ENCODE measurements at regions not wholly inside any gene's neighbourhood (a gene's known extent, or its start where the extent isn't known, plus 50 kb on each side); places are given as distances from the start of the nearest gene placed in this dataset.

DNA sequence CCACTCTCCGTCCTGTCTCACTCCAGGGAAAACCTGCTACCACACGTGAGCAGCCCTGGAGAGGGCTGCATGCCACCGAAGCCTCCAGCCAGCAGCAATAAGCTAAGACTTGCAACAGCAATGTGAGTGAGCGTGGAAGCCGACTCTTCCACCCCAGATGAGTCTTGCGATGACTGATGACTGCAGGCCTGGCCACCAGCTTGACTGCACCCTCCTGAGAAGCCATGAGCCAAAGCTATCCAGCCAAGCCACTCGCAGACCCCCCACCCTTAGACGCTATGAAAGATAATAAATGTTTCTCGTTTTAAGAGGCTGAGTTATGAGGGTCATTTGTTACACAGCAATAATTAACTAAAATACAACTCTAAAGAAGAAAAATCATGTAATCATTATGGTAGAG, 118.6 kb upstream of the GALNT2 start:
- Mint-ChIP-seq H3K9me3 (no peaks in the 10 kb centered on the region), H3K27ac (no peak overlapping the region), H3K4me1 (no peaks in the 10 kb centered on the region), H3K36me3 (no peaks in the 10 kb centered on the region), H3K27me3 (ENCODE audit: low read depth) (no peaks in the 10 kb centered on the region), H3K4me3 (no peak overlapping the region)
- DNase-seq (ENCODE audit: low spot score), result no peak
- no peak for ATAC-seq
- ChIA-PET POLR2A (no interaction called here), CTCF (interaction anchor here (1.0 to 2.1 kb wide), 2 partner anchors 14 to 25 kb away, joined by 3 to 6 read pairs; no protein-coding TSS in a partner anchor)
- TF ChIP-seq ATF1 (CRISPR knock-in tag; IDR thresholded peaks at IDR 0.05) (no peak), ZNF423 (CRISPR knock-in tag; IDR thresholded peaks at IDR 0.05) (no peak), CREB1 (CRISPR knock-in tag; IDR thresholded peaks at IDR 0.05) (no peak), GTF2I (CRISPR knock-in tag; conservative IDR thresholded peaks at IDR 0.05) (no peak), NR2C2 (CRISPR knock-in tag; IDR thresholded peaks at IDR 0.05) (no peak), SMAD3 (CRISPR knock-in tag; IDR thresholded peaks at IDR 0.05; ENCODE audit: borderline replicate concordance) (no peak), TP53 (CRISPR knock-in tag; IDR thresholded peaks at IDR 0.05) (no peak), PRDM15 (CRISPR knock-in tag; IDR thresholded peaks at IDR 0.05) (no peak), SP1 (CRISPR knock-in tag; conservative IDR thresholded peaks at IDR 0.05) (no peak), ZSCAN18 (CRISPR knock-in tag; IDR thresholded peaks at IDR 0.05) (no peak)
- TF ChIP-seq, protein P1, sequence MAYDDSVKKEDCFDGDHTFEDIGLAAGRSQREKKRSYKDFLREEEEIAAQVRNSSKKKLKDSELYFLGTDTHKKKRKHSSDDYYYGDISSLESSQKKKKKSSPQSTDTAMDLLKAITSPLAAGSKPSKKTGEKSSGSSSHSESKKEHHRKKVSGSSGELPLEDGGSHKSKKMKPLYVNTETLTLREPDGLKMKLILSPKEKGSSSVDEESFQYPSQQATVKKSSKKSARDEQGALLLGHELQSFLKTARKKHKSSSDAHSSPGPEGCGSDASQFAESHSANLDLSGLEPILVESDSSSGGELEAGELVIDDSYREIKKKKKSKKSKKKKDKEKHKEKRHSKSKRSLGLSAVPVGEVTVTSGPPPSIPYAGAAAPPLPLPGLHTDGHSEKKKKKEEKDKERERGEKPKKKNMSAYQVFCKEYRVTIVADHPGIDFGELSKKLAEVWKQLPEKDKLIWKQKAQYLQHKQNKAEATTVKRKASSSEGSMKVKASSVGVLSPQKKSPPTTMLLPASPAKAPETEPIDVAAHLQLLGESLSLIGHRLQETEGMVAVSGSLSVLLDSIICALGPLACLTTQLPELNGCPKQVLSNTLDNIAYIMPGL (CRISPR knock-in tag; IDR thresholded peaks at IDR 0.05), result no peak

GRCh38 chr1:229949500-229949899, 117.5 kb upstream of the GALNT2 start:
- Mint-ChIP-seq H3K9me3 (no peaks in the 10 kb centered on the region), H3K4me1 (no peaks in the 10 kb centered on the region), H3K36me3 (no peaks in the 10 kb centered on the region), H3K27me3 (ENCODE audit: low read depth) (no peaks in the 10 kb centered on the region), H3K4me3 (no peak overlapping the region), H3K27ac (no peak overlapping the region)
- DNase-seq (ENCODE audit: low spot score), result no peak
- POLR2A ChIA-PET, result no interaction called here
- no peak for ATAC-seq
- CTCF ChIA-PET, result no interaction called here
- TF ChIP-seq NR3C1 (CRISPR knock-in tag; conservative IDR thresholded peaks at IDR 0.05; ENCODE audit: low read depth), result no peak
- TF ChIP-seq, protein P2, sequence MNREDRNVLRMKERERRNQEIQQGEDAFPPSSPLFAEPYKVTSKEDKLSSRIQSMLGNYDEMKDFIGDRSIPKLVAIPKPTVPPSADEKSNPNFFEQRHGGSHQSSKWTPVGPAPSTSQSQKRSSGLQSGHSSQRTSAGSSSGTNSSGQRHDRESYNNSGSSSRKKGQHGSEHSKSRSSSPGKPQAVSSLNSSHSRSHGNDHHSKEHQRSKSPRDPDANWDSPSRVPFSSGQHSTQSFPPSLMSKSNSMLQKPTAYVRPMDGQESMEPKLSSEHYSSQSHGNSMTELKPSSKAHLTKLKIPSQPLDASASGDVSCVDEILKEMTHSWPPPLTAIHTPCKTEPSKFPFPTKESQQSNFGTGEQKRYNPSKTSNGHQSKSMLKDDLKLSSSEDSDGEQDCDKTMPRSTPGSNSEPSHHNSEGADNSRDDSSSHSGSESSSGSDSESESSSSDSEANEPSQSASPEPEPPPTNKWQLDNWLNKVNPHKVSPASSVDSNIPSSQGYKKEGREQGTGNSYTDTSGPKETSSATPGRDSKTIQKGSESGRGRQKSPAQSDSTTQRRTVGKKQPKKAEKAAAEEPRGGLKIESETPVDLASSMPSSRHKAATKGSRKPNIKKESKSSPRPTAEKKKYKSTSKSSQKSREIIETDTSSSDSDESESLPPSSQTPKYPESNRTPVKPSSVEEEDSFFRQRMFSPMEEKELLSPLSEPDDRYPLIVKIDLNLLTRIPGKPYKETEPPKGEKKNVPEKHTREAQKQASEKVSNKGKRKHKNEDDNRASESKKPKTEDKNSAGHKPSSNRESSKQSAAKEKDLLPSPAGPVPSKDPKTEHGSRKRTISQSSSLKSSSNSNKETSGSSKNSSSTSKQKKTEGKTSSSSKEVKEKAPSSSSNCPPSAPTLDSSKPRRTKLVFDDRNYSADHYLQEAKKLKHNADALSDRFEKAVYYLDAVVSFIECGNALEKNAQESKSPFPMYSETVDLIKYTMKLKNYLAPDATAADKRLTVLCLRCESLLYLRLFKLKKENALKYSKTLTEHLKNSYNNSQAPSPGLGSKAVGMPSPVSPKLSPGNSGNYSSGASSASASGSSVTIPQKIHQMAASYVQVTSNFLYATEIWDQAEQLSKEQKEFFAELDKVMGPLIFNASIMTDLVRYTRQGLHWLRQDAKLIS (CRISPR knock-in tag; IDR thresholded peaks at IDR 0.05; ENCODE audit: borderline replicate concordance), result no peak
- no peak for TF ChIP-seq ZNF121 (CRISPR knock-in tag; IDR thresholded peaks at IDR 0.05)
- no peak for TF ChIP-seq TP53 (CRISPR knock-in tag; IDR thresholded peaks at IDR 0.05)
- no peak for TF ChIP-seq FOXJ3 (CRISPR knock-in tag; IDR thresholded peaks at IDR 0.05; ENCODE audit: borderline replicate concordance)
